ENCODE measurements at regions not wholly inside any gene's neighbourhood (a gene's known extent, or its start where the extent isn't known, plus 50 kb on each side); places are given as distances from the start of the nearest gene placed in this dataset.

GRCh38 chr2:223121283-223121682, 69.3 kb downstream of the KCNE4 start:
- TF ChIP-seq, protein P1, sequence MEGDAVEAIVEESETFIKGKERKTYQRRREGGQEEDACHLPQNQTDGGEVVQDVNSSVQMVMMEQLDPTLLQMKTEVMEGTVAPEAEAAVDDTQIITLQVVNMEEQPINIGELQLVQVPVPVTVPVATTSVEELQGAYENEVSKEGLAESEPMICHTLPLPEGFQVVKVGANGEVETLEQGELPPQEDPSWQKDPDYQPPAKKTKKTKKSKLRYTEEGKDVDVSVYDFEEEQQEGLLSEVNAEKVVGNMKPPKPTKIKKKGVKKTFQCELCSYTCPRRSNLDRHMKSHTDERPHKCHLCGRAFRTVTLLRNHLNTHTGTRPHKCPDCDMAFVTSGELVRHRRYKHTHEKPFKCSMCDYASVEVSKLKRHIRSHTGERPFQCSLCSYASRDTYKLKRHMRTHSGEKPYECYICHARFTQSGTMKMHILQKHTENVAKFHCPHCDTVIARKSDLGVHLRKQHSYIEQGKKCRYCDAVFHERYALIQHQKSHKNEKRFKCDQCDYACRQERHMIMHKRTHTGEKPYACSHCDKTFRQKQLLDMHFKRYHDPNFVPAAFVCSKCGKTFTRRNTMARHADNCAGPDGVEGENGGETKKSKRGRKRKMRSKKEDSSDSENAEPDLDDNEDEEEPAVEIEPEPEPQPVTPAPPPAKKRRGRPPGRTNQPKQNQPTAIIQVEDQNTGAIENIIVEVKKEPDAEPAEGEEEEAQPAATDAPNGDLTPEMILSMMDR (conservative IDR thresholded peaks at IDR 0.05; ENCODE audit: low read depth, low read length), result no peak
- no peak for DNase-seq (ENCODE audit: low read depth)

DNA sequence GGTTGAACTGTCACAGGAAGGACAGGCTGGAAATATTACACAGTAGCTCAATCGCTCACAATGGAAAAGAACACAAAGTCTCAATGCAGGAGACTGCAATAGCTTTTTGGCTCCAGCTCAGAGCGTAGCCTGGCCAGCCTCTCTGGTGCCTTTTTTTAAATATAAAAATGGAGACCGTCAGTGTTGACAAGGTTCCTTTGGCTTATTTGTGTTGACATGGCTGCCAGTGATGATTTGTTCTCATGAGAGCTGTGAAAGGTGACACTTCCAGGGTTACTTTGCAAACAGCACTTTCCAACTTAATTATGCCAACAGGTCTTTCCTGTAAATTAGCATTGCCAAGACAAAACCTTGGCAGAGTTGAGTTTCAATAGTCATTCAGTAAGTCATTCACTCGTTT, 70.8 kb downstream of the KCNE4 start:
- no peak for DNase-seq (ENCODE audit: low read depth)
- TF ChIP-seq, protein P1 (conservative IDR thresholded peaks at IDR 0.05; ENCODE audit: low read depth, low read length), result no peak
- no peak overlapping the region for H3K4me3 ChIP-seq (ENCODE audit: low read depth, low read length)

More at GRCh38 chr2:223121283-223121682, 69.3 kb downstream of the KCNE4 start:
- no peak overlapping the region for H3K4me3 ChIP-seq (ENCODE audit: low read depth, low read length)

DNA sequence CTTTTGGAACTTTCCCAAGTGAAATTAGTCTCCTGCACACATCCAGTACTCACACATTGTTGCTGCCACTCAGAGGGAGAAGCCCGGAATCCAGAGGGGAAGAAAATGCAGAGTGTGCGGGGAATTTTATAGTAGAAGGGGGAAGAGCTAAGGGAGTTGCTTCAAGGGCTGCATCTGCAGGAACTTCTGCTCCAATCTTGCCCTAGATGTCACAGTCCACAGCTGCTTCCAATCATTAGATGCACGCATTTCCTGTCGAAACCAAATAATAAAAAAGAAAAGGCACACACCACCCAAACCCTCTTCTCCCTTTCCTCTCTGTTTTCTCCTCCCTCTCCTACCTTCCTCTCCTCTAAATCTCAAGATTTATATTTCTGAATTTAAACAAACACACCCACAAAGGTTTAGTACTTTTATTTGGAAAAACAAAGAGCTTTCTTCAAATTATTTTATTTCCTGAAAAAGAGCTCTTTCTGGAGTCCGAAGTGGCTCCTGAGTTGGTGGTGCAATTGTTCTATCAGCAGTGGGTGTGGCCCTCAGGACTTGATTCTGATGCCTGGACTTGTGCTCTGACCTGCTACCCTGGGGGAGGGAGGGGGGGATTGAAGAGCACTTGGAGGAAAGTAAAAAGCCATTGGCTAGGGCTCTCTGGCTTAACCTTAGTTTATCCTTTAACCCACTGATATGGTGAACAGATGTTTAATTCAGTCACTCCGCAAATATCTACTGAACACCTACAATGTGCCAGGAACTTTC, 72.0 kb downstream of the KCNE4 start:
- TF ChIP-seq, protein P1 (conservative IDR thresholded peaks at IDR 0.05; ENCODE audit: low read depth, low read length), result no peak
- H3K4me3 ChIP-seq (ENCODE audit: low read depth, low read length), result no peak overlapping the region
- DNase-seq (ENCODE audit: low read depth), result no peak

- TF ChIP-seq, protein P1 (conservative IDR thresholded peaks at IDR 0.05; ENCODE audit: low read depth, low read length), result no peak
- DNase-seq (ENCODE audit: low read depth), result no peak
These were observed 89.6 kb downstream of the KCNE4 start for GRCh38 chr2:223141606-223142005.

DNA sequence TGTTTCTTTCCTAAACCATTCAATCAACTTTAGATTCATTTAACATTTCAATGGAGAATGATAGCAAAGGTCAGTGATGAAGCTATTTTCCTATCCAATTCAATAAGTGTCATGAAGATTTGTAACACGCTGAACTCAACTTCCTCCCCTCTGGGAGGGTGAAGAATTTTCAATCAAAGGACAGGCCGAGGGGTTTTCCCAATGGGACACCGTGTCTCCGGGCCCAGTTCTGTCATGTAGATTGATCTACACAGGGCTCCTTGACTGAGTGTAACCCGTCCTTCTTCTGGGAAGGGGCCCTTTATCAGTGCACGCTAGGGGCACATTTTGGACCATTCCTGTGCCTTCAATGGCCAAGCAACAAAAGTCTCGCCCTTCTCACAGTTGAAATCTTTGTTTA, 90.1 kb downstream of the KCNE4 start:
- TF ChIP-seq, protein P1 (conservative IDR thresholded peaks at IDR 0.05; ENCODE audit: low read depth, low read length), result no peak
- DNase-seq (ENCODE audit: low read depth), result no peak
- H3K4me3 ChIP-seq (ENCODE audit: low read depth, low read length), result no peak overlapping the region

More at GRCh38 chr2:223141606-223142005, 89.6 kb downstream of the KCNE4 start:
- no peak overlapping the region for H3K4me3 ChIP-seq (ENCODE audit: low read depth, low read length)

DNA sequence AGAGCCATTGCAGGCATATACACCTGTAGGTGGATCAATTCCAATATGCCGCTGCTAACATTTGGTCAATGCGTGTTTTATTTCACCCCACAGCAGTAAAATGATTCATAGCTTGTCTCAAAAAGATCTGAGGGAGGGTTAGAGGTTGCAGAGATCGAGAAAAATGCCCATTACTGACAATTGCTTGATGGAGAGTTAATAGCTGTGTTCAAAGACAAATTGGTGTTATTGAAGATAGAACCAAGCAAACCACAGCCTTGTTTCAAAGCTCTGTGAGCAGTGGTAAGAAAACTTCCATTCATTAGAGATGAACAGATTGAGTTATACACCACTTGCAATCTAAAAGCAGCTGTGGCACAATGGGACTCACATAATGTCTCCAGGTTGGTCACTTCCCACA, 95.4 kb downstream of the KCNE4 start:
- DNase-seq (ENCODE audit: low read depth), result no peak
- TF ChIP-seq, protein P1 (conservative IDR thresholded peaks at IDR 0.05; ENCODE audit: low read depth, low read length), result no peak

DNA sequence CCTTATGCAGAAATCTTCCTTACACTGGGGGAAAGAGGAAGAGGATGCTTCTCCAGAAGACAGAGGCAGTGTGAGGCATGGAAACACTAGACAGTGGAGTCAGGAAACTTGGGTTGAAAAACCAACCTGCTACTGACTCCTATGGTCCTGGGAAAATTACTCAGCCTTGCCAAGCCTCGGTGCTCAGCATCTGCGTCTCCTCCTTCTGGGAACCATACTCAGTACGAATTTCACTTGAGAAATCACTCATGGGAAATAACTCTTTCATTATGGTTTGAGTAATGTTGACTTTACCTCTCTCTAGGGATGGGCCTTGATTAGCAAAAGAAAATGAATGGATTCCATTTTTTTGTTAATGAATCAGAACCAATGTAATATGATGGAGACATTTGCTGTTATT, 96.5 kb downstream of the KCNE4 start:
- no peak overlapping the region for H3K4me3 ChIP-seq (ENCODE audit: low read depth, low read length)
- DNase-seq (ENCODE audit: low read depth), result no peak
- TF ChIP-seq, protein P1 (conservative IDR thresholded peaks at IDR 0.05; ENCODE audit: low read depth, low read length), result no peak

More for the DNA sequence above, 95.4 kb downstream of the KCNE4 start:
- H3K4me3 ChIP-seq (ENCODE audit: low read depth, low read length), result no peak overlapping the region
